OCI-LY3 (cell line): ENCODE measurements at regions not wholly inside any gene's neighbourhood (a gene's known extent, or its start where the extent isn't known, plus 50 kb on each side); places are given as distances from the start of the nearest gene placed in this dataset.
"Not testable (repeated sequence)": the region's sequence is repeated elsewhere in the genome, so short reads cannot be mapped to it uniquely, and the experiment has no call there.

Source experiments
- EZH2phosphoT487 ChIP-seq: fragments of 200-600 bp; shearing (Covaris generic); IDR thresholded peaks from 2 replicates; pipeline ENCODE4 v1.6.1; 2018; ENCODE audit warnings: antibody characterized with exemption, mixed run types, low read depth
- TF ChIP-seq, protein P1 (sequence below): fragments of 200-600, 300-600 bp; sonication (generic); IDR thresholded peaks from 2 replicates; pipeline ENCODE4 v1.5.1; 2014; ENCODE audit warnings: antibody characterized with exemption, low read length, low read depth

DNA sequence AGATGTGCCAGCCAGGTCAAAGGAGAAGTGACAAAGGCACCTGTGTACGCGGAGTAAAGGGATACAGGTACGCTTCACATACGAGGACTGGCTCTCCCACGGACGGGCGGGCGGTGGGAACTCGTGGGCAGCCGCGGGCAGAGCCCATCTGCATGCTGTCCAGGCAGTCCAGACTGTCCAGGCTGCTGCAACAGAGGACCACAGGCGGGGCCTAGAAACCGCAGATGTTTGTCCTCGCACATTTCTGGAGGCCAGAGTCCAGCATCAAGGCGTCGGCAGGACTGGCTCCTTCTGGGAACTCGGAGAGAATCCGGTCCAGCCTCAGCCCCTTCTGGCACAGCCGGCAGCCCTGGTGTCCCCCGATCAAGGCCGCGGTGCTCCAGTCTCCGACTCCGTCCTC is 5464.3 kb upstream of the TPTE start:
- TF ChIP-seq, protein P1, sequence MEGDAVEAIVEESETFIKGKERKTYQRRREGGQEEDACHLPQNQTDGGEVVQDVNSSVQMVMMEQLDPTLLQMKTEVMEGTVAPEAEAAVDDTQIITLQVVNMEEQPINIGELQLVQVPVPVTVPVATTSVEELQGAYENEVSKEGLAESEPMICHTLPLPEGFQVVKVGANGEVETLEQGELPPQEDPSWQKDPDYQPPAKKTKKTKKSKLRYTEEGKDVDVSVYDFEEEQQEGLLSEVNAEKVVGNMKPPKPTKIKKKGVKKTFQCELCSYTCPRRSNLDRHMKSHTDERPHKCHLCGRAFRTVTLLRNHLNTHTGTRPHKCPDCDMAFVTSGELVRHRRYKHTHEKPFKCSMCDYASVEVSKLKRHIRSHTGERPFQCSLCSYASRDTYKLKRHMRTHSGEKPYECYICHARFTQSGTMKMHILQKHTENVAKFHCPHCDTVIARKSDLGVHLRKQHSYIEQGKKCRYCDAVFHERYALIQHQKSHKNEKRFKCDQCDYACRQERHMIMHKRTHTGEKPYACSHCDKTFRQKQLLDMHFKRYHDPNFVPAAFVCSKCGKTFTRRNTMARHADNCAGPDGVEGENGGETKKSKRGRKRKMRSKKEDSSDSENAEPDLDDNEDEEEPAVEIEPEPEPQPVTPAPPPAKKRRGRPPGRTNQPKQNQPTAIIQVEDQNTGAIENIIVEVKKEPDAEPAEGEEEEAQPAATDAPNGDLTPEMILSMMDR: not testable (repeated sequence)
- TF ChIP-seq EZH2phosphoT487: not testable (repeated sequence)
